ENCODE measurements at regions not wholly inside any gene's neighbourhood (a gene's known extent, or its start where the extent isn't known, plus 50 kb on each side); places are given as distances from the start of the nearest gene placed in this dataset.
A peak's percentile ranks its signal among the peaks of the same experiment; 100 is the strongest.

GRCh38 chr10:75347186-75347585 is 54.4 kb downstream of the ZNF503 start:
- no peak for DNase-seq

GRCh38 chr10:75345738-75346137 is 55.8 kb downstream of the ZNF503 start:
- DNase-seq, result no peak

- DNase-seq, result no peak
Observed at GRCh38 chr10:75344170-75344569, 57.4 kb downstream of the ZNF503 start.

GRCh38 chr10:75342397-75342796 is 59.2 kb downstream of the ZNF503 start:
- DNase-seq, result no peak

GRCh38 chr10:75335983-75336382 is 65.6 kb downstream of the ZNF503 start:
- DNase-seq, result no peak

- DNase-seq, result no peak
Observed at GRCh38 chr10:75335191-75335590, 66.4 kb downstream of the ZNF503 start.

GRCh38 chr10:75334720-75335119 is 66.8 kb downstream of the ZNF503 start:
- peak; percentile 20 for DNase-seq

GRCh38 chr10:75332081-75332480 is 69.5 kb downstream of the ZNF503 start:
- no peak for DNase-seq

GRCh38 chr10:75331081-75331480 is 70.5 kb downstream of the ZNF503 start:
- DNase-seq, result no peak

- DNase-seq, result no peak
Observed at GRCh38 chr10:75329190-75329745, 72.3 kb downstream of the ZNF503 start.

- DNase-seq, result no peak
Observed at GRCh38 chr10:75326306-75326705, 75.3 kb downstream of the ZNF503 start.

GRCh38 chr10:75319274-75319673 is 82.3 kb downstream of the ZNF503 start:
- DNase-seq, result no peak

GRCh38 chr10:75314570-75314969 is 78.8 kb upstream of the COMTD1 start:
- no peak for DNase-seq

GRCh38 chr10:75312440-75312839 is 76.7 kb upstream of the COMTD1 start:
- DNase-seq, result no peak

- DNase-seq, result no peak
Observed at GRCh38 chr10:75305675-75306074, 69.9 kb upstream of the COMTD1 start.

GRCh38 chr10:75304741-75305390 is 69.1 kb upstream of the COMTD1 start:
- DNase-seq, result peak; percentile 47

- no peak for DNase-seq
Observed at GRCh38 chr10:75304313-75304712, 68.6 kb upstream of the COMTD1 start.

GRCh38 chr10:75303045-75303777 is 67.5 kb upstream of the COMTD1 start:
- no peak for DNase-seq

GRCh38 chr10:75302029-75302428 is 66.3 kb upstream of the COMTD1 start:
- no peak for DNase-seq

- no peak for DNase-seq
Observed at GRCh38 chr10:75297021-75297599, 61.4 kb upstream of the COMTD1 start.

- DNase-seq, result no peak
Observed at GRCh38 chr10:75295868-75296441, 60.2 kb upstream of the COMTD1 start.

- DNase-seq, result peak; percentile 92
Observed at GRCh38 chr10:75294866-75295701, 59.3 kb upstream of the COMTD1 start.
